ENCODE measurements at regions not wholly inside any gene's neighbourhood (a gene's known extent, or its start where the extent isn't known, plus 50 kb on each side); places are given as distances from the start of the nearest gene placed in this dataset.

- TF ChIP-seq CTCF (IDR thresholded peaks at IDR 0.05) (no peak), POLR2A (IDR thresholded peaks at IDR 0.05) (no peak)
These were observed 217.0 kb upstream of the TARS1 start for GRCh38 chr5:33223563-33224284.
